ENCODE measurements at regions not wholly inside any gene's neighbourhood (a gene's known extent, or its start where the extent isn't known, plus 50 kb on each side); places are given as distances from the start of the nearest gene placed in this dataset.

DNA sequence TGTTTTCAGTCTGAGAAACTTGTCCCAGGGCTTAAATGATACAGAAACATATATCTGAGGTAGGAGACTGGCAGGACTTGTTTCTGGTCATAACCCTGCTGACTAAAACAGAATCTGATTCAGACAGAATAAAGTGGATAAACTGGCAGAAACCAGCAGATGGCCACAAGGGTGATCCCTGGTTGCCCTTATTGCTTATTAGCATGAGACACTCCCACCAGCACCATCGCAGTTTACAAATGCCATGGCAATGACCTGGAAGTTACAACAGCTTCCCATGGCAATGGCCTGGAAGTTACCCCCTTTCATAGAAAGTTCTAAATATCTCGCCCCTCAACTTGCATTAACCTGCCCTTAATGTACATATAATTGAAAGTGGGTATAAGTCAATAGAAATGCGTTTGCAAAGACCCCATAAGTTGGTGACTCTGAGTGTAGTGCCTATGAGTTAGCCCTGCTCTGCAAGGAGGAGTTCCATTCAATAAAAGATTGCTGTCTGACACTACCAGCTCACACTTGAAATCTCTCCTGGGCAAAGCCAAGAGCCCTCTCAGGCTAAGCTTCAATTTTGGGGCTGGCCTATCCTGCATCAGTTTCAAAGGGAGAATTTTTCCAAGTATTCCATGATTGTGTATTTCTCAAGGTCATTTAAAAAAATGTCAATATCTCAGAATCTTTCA is 52.9 kb upstream of the PAGE5 start:
- DNase-seq (ENCODE audit: low spot score), result no peak
- POLR2A ChIA-PET, result interaction anchor here (0.6 kb wide), 1 partner anchor 626 kb away, joined by 3 read pairs; no protein-coding TSS in a partner anchor
- H3K27ac ChIP-seq (ENCODE audit: low read depth, low read length, poor library complexity, severe bottlenecking), result no peak overlapping the region
- H4K20me1 ChIP-seq (ENCODE audit: insufficient read depth, low read length), result no peaks in the 10 kb centered on the region
- no peaks in the 10 kb centered on the region for H3K9me3 ChIP-seq (ENCODE audit: low read length)
- no peaks in the 10 kb centered on the region for H3K9me2 ChIP-seq (ENCODE audit: insufficient read depth, low read length)
- CTCF ChIA-PET (ENCODE audit: unreplicated experiment), result no interaction called here
- no peaks in the 10 kb centered on the region for H3K36me3 ChIP-seq (ENCODE audit: insufficient read depth, low read length)
- intact Hi-C loops (cut with micrococcal nuclease; ENCODE audit: unreplicated experiment), result no loop called here
- peaks cover 16% of the 10 kb centered on the region for H3K4me1 ChIP-seq (ENCODE audit: insufficient read depth, low read length, poor library complexity, severe bottlenecking)
- H3K79me2 ChIP-seq (ENCODE audit: insufficient read depth, low read depth, low read length), result no peaks in the 10 kb centered on the region
- no TSS peak for BruUV-seq (replicated peaks)
- H3K4me2 ChIP-seq (ENCODE audit: low read length), result no peak overlapping the region
- no peak overlapping the region for H3K4me3 ChIP-seq (ENCODE audit: low read depth, low read length, poor library complexity, severe bottlenecking)
- H2AFZ ChIP-seq (ENCODE audit: low read length), result no peak overlapping the region
- TF ChIP-seq EZH2phosphoT487 (IDR thresholded peaks at IDR 0.05; ENCODE audit: borderline replicate concordance, low read depth, low read length), result no peak
- TF ChIP-seq, protein P1, sequence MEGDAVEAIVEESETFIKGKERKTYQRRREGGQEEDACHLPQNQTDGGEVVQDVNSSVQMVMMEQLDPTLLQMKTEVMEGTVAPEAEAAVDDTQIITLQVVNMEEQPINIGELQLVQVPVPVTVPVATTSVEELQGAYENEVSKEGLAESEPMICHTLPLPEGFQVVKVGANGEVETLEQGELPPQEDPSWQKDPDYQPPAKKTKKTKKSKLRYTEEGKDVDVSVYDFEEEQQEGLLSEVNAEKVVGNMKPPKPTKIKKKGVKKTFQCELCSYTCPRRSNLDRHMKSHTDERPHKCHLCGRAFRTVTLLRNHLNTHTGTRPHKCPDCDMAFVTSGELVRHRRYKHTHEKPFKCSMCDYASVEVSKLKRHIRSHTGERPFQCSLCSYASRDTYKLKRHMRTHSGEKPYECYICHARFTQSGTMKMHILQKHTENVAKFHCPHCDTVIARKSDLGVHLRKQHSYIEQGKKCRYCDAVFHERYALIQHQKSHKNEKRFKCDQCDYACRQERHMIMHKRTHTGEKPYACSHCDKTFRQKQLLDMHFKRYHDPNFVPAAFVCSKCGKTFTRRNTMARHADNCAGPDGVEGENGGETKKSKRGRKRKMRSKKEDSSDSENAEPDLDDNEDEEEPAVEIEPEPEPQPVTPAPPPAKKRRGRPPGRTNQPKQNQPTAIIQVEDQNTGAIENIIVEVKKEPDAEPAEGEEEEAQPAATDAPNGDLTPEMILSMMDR (conservative IDR thresholded peaks at IDR 0.05; ENCODE audit: low read length), result no peak

DNA sequence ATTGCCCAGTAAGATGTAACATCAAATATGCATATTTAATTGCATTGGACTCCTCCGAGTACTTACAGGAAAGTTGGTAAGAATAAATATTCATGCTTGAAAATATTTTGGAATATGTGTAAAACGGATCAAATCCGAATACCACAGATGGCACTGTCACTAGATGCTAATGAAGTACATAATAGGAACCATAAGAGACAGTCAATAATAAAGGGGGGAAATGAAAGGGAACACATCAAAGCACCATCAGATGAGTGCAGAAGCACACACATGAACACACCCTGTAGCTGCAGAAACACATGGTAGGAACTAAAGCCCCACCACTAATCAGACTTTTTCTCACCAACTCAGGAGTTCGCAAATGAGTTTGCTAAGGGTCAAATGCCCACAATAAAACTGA is 52.2 kb upstream of the PAGE5 start:
- BruUV-seq (replicated peaks), result no TSS peak
- Histone ChIP-seq H3K9me3 (ENCODE audit: low read length) (no peaks in the 10 kb centered on the region), H2AFZ (ENCODE audit: low read length) (no peak overlapping the region), H4K20me1 (ENCODE audit: insufficient read depth, low read length) (no peaks in the 10 kb centered on the region), H3K79me2 (ENCODE audit: insufficient read depth, low read depth, low read length) (no peaks in the 10 kb centered on the region), H3K4me2 (ENCODE audit: low read length) (no peak overlapping the region), H3K4me1 (ENCODE audit: insufficient read depth, low read length, poor library complexity, severe bottlenecking) (peaks cover 16% of the 10 kb centered on the region), H3K27ac (ENCODE audit: low read depth, low read length, poor library complexity, severe bottlenecking) (no peak overlapping the region), H3K9me2 (ENCODE audit: insufficient read depth, low read length) (no peaks in the 10 kb centered on the region), H3K36me3 (ENCODE audit: insufficient read depth, low read length) (no peaks in the 10 kb centered on the region), H3K4me3 (ENCODE audit: low read depth, low read length, poor library complexity, severe bottlenecking) (no peak overlapping the region)
- ChIA-PET CTCF (ENCODE audit: unreplicated experiment) (no interaction called here), POLR2A (interaction anchor here (0.6 kb wide), 1 partner anchor 626 kb away, joined by 3 read pairs; no protein-coding TSS in a partner anchor)
- DNase-seq (ENCODE audit: low spot score), result no peak
- intact Hi-C loops (cut with micrococcal nuclease; ENCODE audit: unreplicated experiment), result no loop called here
- no peak for TF ChIP-seq EZH2phosphoT487 (IDR thresholded peaks at IDR 0.05; ENCODE audit: borderline replicate concordance, low read depth, low read length)
- TF ChIP-seq, protein P1 (conservative IDR thresholded peaks at IDR 0.05; ENCODE audit: low read length), result no peak

DNA sequence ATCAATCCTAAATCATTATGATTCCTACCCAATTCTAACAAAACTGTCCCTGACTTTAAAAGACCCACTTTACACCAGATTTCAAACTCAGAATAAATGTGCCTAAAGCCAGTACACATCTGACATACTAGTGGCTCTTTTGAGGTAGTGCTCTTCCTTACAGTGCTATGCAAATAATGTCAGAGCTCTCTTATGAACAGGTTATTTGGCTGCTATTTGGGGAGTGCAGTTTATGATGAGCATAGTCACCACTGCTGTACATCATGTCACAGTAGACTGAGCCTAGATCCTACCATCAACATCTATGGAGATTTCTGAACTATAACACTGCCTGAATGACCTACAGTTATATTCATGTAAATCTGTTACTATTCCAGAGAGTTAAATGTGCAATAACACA is 50.4 kb upstream of the PAGE5 start:
- no TSS peak for BruUV-seq (replicated peaks)
- no peak overlapping the region for H3K4me3 ChIP-seq (ENCODE audit: low read depth, low read length, poor library complexity, severe bottlenecking)
- ChIA-PET CTCF (ENCODE audit: unreplicated experiment) (no interaction called here), POLR2A (no interaction called here)
- peak overlapping the region; percentile 17 for H3K27ac ChIP-seq (ENCODE audit: low read depth, low read length, poor library complexity, severe bottlenecking)
- no peaks in the 10 kb centered on the region for H3K9me3 ChIP-seq (ENCODE audit: low read length)
- peak overlapping the region; percentile 97 for H2AFZ ChIP-seq (ENCODE audit: low read length)
- H3K36me3 ChIP-seq (ENCODE audit: insufficient read depth, low read length), result no peaks in the 10 kb centered on the region
- no peaks in the 10 kb centered on the region for H3K9me2 ChIP-seq (ENCODE audit: insufficient read depth, low read length)
- intact Hi-C loops (cut with micrococcal nuclease; ENCODE audit: unreplicated experiment), result no loop called here
- H4K20me1 ChIP-seq (ENCODE audit: insufficient read depth, low read length), result no peaks in the 10 kb centered on the region
- H3K79me2 ChIP-seq (ENCODE audit: insufficient read depth, low read depth, low read length), result no peaks in the 10 kb centered on the region
- peak; percentile 38 for DNase-seq (ENCODE audit: low spot score)
- no peak for TF ChIP-seq EZH2phosphoT487 (IDR thresholded peaks at IDR 0.05; ENCODE audit: borderline replicate concordance, low read depth, low read length)
- TF ChIP-seq, protein P1 (conservative IDR thresholded peaks at IDR 0.05; ENCODE audit: low read length), result 0 out of 2 replicates have a peak, but pooled peaks have one; percentile 20
- peak overlapping the region; percentile 30 for H3K4me2 ChIP-seq (ENCODE audit: low read length)
- H3K4me1 ChIP-seq (ENCODE audit: insufficient read depth, low read length, poor library complexity, severe bottlenecking), result peaks cover 16% of the 10 kb centered on the region
